OCI-LY1 (cell line): ENCODE measurements at regions not wholly inside any gene's neighbourhood (a gene's known extent, or its start where the extent isn't known, plus 50 kb on each side); places are given as distances from the start of the nearest gene placed in this dataset.

Experiments
- CTCF ChIP-seq: fragments of 200-600 bp; sonication (generic), shearing (Covaris generic); IDR thresholded peaks from 2 replicates; pipeline ENCODE4 v1.5.1; 2017; ENCODE audit warnings: mild to moderate bottlenecking, antibody characterized with exemption, low read length, moderate library complexity, mixed read lengths
- EZH2 ChIP-seq: fragments of 200-600 bp; sonication (generic), shearing (Covaris generic); IDR thresholded peaks from 2 replicates; pipeline ENCODE4 v1.8.0; 2017; ENCODE audit warnings: borderline replicate concordance, mixed run types, mild to moderate bottlenecking, antibody characterized with exemption, low read length, moderate library complexity, mixed read lengths

DNA sequence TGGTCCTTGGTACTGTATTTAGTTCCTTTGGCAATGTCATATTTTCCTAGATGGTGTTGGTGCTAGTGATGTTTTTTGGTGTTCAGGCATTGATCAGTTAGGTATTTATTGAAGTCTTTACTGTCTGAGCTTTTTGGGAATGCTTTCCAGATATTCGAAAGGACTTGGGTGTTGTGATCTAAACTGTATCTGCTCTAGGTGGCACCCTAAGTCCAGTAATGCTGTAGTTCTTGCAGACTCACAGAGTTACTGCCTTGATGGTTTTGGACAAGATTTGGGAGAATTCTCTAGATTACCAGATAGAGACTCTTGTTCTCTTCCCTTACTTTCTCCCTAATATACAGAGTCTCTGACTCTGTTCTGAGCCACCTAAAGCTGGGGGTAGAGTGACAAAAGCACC, 513.6 kb upstream of the PITX2 start:
- TF ChIP-seq CTCF = no peak
- no peak for TF ChIP-seq EZH2
